Neural crest cell (in vitro differentiated cells): ENCODE measurements at regions not wholly inside any gene's neighbourhood (a gene's known extent, or its start where the extent isn't known, plus 50 kb on each side); places are given as distances from the start of the nearest gene placed in this dataset.

ENCODE experiments used
- DNase-seq: peaks from one replicate; pipeline ENCODE4 v3.0.0; 2021; ENCODE audit warnings: low read depth, mixed read lengths, low spot score
- H3K27ac Mint-ChIP-seq: one replicate; pipeline ENCODE4 v1.8.0; 2021; ENCODE audit warnings: mild to moderate bottlenecking, mixed read lengths; ENCODE audit not compliant: unreplicated experiment
- H3K27me3 Mint-ChIP-seq: 2 replicates; pipeline ENCODE4 v1.8.0; 2021; ENCODE audit warnings: low read depth, mild to moderate bottlenecking, mixed read lengths
- H3K36me3 Mint-ChIP-seq: 2 replicates; pipeline ENCODE4 v1.8.0; 2021; ENCODE audit warnings: low read depth, mild to moderate bottlenecking, mixed read lengths
- H3K4me1 Mint-ChIP-seq: 2 replicates; pipeline ENCODE4 v1.8.0; 2021; ENCODE audit warnings: mixed read lengths
- H3K4me3 Mint-ChIP-seq: one replicate; pipeline ENCODE4 v1.8.0; 2021; ENCODE audit warnings: mild to moderate bottlenecking, mixed read lengths
- H3K9me3 Mint-ChIP-seq: 2 replicates; pipeline ENCODE4 v1.8.0; 2021; ENCODE audit warnings: mixed read lengths
- TF ChIP-seq, protein P1 (sequence below): fragments of 200-600 bp; sonication (generic); conservative IDR thresholded peaks from 2 replicates; pipeline ENCODE4 v1.5.0; 2021; ENCODE audit warnings: antibody characterized with exemption, mild to moderate bottlenecking

DNA sequence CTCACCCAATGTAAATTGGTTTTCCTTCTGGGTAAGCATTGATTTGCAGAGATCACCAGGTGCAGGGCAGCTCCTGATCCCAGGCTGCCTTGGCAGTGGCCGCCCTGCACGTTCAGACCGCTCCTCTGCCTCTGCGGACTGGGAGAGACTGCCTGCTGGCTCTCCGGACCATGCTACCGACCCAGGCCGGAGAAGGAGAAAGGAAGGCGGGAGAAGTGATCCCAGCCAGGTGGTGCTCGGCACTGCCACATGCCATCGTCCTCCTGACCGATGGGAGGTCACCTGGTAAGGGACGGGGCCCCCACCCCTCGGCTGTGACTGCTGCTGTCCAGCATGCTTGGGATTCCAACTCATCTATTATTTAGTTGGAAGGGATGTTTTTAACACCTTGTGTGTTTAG is 108.1 kb upstream of the POU3F3 start:
- H3K27ac Mint-ChIP-seq: no peak overlapping the region
- no peak overlapping the region for H3K4me3 Mint-ChIP-seq
- H3K4me1 Mint-ChIP-seq: peaks cover 11% of the 10 kb centered on the region
- no peaks in the 10 kb centered on the region for H3K9me3 Mint-ChIP-seq
- DNase-seq: no peak
- TF ChIP-seq, protein P1, sequence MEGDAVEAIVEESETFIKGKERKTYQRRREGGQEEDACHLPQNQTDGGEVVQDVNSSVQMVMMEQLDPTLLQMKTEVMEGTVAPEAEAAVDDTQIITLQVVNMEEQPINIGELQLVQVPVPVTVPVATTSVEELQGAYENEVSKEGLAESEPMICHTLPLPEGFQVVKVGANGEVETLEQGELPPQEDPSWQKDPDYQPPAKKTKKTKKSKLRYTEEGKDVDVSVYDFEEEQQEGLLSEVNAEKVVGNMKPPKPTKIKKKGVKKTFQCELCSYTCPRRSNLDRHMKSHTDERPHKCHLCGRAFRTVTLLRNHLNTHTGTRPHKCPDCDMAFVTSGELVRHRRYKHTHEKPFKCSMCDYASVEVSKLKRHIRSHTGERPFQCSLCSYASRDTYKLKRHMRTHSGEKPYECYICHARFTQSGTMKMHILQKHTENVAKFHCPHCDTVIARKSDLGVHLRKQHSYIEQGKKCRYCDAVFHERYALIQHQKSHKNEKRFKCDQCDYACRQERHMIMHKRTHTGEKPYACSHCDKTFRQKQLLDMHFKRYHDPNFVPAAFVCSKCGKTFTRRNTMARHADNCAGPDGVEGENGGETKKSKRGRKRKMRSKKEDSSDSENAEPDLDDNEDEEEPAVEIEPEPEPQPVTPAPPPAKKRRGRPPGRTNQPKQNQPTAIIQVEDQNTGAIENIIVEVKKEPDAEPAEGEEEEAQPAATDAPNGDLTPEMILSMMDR: no peak
- no peaks in the 10 kb centered on the region for H3K36me3 Mint-ChIP-seq
- H3K27me3 Mint-ChIP-seq: peaks cover 17% of the 10 kb centered on the region

DNA sequence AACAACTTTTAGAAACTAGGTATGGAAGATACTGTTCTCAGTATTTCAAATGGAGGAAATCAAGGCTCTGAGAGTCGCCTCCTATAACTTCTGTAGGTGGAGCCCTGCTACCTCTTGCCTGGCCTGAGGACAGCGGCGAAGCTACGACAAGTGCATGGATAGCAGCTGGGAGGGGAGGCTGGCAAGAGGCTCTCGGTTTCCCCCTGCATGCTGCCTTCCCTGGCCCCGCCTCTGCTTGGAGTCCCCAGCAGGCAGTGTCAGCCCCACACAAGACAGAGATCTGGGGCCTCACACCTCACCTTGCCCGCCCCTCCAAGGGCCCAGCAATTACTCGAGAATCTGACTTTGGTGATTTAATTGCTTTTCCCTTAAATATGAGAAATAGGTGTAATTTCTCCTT is 107.6 kb upstream of the POU3F3 start:
- Mint-ChIP-seq H3K27me3 (peaks cover 13% of the 10 kb centered on the region), H3K36me3 (no peaks in the 10 kb centered on the region), H3K27ac (no peak overlapping the region), H3K4me1 (peaks cover 11% of the 10 kb centered on the region), H3K4me3 (no peak overlapping the region), H3K9me3 (no peaks in the 10 kb centered on the region)
- DNase-seq: no peak
- TF ChIP-seq, protein P1: no peak

DNA sequence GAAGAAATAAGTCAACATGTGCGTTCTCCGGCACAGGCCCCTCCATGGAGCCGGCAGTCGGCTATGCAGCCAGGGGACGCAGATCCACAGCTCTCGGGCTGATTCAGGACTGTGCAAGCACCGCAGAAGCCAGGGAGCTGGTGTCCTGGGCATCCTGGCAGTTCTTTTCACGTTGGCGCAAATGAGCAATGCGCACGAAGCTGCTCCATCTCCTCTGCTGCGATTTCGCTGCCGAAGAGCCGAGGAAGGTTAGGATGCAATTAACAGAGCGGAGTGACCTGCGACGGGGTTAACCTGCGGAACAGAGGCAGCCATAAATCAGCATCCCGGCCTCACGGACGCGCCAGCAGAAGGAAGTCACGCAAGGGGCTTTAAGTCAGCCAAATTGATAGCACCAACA is 107.1 kb upstream of the POU3F3 start:
- TF ChIP-seq, protein P1: no peak
- peaks cover 13% of the 10 kb centered on the region for H3K27me3 Mint-ChIP-seq
- no peak for DNase-seq

DNA sequence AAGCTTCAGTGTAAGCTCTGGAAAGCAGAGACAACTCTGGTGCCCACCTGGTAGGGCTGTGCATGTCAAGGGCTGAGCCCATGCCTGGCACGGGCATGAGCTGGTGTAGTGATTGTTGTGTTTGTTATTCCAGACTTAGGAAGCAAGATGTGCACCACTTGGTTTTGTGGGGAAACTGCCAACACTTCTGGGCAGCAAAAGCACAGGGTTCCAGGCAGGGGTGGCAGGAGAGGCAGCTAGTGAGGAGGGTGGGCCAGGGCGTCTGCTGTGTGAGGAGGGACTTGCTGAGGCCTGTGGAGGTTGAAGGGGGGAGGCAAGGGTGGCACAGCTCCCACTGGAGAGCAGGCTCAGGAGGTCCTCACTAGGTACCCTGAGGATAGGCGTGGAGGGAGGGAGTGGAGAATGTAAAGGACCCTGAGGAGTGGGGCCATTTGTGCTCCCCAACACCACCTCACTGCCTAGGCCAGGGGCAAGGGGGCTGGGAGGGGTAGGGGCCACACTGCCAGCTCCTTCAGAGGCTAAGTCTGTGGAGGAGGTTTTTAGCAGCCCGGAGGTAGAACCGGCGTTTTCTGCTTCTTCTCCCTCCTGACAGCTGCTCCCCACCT is 104.0 kb upstream of the POU3F3 start:
- peaks cover 11% of the 10 kb centered on the region for H3K4me1 Mint-ChIP-seq
- no peaks in the 10 kb centered on the region for H3K9me3 Mint-ChIP-seq
- H3K27me3 Mint-ChIP-seq: peaks cover 7% of the 10 kb centered on the region
- H3K27ac Mint-ChIP-seq: no peak overlapping the region
- no peaks in the 10 kb centered on the region for H3K36me3 Mint-ChIP-seq
- DNase-seq: no peak
- TF ChIP-seq, protein P1: no peak
- no peak overlapping the region for H3K4me3 Mint-ChIP-seq

More for the DNA sequence above, 107.1 kb upstream of the POU3F3 start:
- Mint-ChIP-seq H3K27ac (peak overlapping the region; percentile 57), H3K36me3 (no peaks in the 10 kb centered on the region), H3K9me3 (no peaks in the 10 kb centered on the region), H3K4me1 (peaks cover 11% of the 10 kb centered on the region), H3K4me3 (no peak overlapping the region)

DNA sequence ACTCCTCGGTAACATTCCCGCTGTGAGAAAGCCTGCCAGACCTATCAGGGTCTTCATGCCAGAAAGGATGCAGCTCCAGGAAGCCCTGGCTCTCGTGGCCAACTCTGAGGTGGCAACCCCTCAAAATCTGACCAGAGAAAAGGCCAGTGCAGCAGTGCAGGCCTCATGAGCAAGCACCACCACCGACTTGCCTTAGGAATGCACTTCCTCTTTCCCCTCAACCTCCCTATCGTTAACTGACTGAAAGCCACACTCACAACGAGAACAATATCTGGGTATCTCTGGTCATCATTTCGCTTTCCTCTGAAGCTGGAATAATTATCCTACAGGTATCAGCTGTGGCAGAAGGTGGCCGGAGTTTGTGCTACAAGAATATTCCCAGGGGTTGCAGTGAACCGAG is 101.4 kb upstream of the POU3F3 start:
- H3K4me3 Mint-ChIP-seq: no peak overlapping the region
- H3K36me3 Mint-ChIP-seq: no peaks in the 10 kb centered on the region
- H3K27ac Mint-ChIP-seq: no peak overlapping the region
- TF ChIP-seq, protein P1: no peak
- peaks cover 3% of the 10 kb centered on the region for H3K27me3 Mint-ChIP-seq
- no peak for DNase-seq
- peaks cover 3% of the 10 kb centered on the region for H3K9me3 Mint-ChIP-seq
- peaks cover 26% of the 10 kb centered on the region for H3K4me1 Mint-ChIP-seq
